Esophagus muscularis mucosa (tissue), 3 donors: ENCODE measurements at regions not wholly inside any gene's neighbourhood (a gene's known extent, or its start where the extent isn't known, plus 50 kb on each side); places are given as distances from the start of the nearest gene placed in this dataset.

Experiments used
- CTCF ChIP-seq, 3 experiments: fragments of 200-600 bp in 2 of 3; fragments of 450-650 bp in 1 of 3; sonication (generic) in 2 of 3; IDR thresholded peaks; one replicate each; pipeline ENCODE4 v1.5.1; 2017 to 2019; ENCODE audit warnings: antibody characterized with exemption in 3 of 3, mild to moderate bottlenecking in 2 of 3, moderate library complexity in 1 of 3
- POLR2A ChIP-seq: fragments of 450-650 bp; IDR thresholded peaks from one replicate; pipeline ENCODE4 v1.6.1; 2017; ENCODE audit warnings: antibody characterized with exemption, moderate library complexity, mild to moderate bottlenecking, low read depth
- POLR2AphosphoS5 ChIP-seq, 2 donors: sonication (generic); formaldehyde crosslinking; IDR thresholded peaks; one replicate each; pipeline ENCODE4 v1.6.1; 2017; ENCODE audit warnings: antibody characterized with exemption in 2 of 2

DNA sequence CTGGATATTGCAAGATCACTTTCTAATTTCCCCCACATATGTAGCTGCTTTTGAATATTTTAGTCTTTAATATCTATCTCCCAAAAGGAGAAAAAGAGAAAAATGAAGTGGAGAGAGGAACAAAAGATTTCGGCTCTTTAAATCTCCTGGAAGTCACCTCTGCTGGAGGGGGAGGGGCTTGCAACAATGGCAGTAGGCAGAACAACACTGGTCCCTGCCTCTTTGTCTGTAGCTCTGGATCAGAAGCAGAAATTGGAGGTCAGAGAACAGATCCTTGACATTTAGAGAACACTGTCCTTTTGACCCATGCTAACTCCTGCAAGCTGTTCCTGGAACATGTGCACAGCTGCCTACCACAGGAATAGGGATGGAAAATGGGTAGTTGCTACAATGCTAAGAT is 86.7 kb upstream of the GPR12 start:
- TF ChIP-seq CTCF (IDR thresholded peaks at IDR 0.05) (no peak), POLR2A (no peak), POLR2AphosphoS5 (IDR thresholded peaks at IDR 0.05) (no peak)
